HEK293 (cell line): ENCODE measurements at regions not wholly inside any gene's neighbourhood (a gene's known extent, or its start where the extent isn't known, plus 50 kb on each side); places are given as distances from the start of the nearest gene placed in this dataset.

Source experiments
- CTCF ChIA-PET: fragments of 350-600 bp; formaldehyde crosslinking; extraction: SDS; loops from one replicate; lab custom pipeline; 2021; ENCODE audit warnings: antibody characterized with exemption; lab: Yijun Ruan, JAX
- POLR2A ChIA-PET: fragments of 300-600 bp; formaldehyde crosslinking; extraction: SDS; loops from one replicate; lab custom pipeline; 2020; ENCODE audit warnings: antibody characterized with exemption, inconsistent platforms; lab: Yijun Ruan, JAX
- H3K27ac ChIP-seq: fragments of 200-500 bp; sonication (Bioruptor generic); 2 replicates; pipeline ENCODE4 v1.5.1; 2014; ENCODE audit warnings: low read depth, low read length, control low read depth, inconsistent platforms; ENCODE audit errors: extremely low read depth
- H3K36me3 ChIP-seq, 2 experiments: fragments of 200-500 bp in 1 of 2; sonication (Bioruptor generic) in 1 of 2; 1 replicate in 1 of 2; 2 replicates in 1 of 2; pipeline ENCODE4 v1.5.1; 2014 to 2017; ENCODE audit warnings: inconsistent platforms in 2 of 2, low read length in 2 of 2; ENCODE audit not compliant: control insufficient read depth in 2 of 2, insufficient read depth in 1 of 2
- H3K4me1 ChIP-seq: fragments of 200-500 bp; sonication (Bioruptor generic); 2 replicates; pipeline ENCODE4 v1.5.1; 2014; ENCODE audit warnings: mild to moderate bottlenecking, low read length, inconsistent platforms; ENCODE audit not compliant: control insufficient read depth, insufficient read depth
- H3K4me3 ChIP-seq: 2 replicates; pipeline ENCODE4 v1.5.1; 2011; ENCODE audit warnings: low read depth, mild to moderate bottlenecking, control low read depth, low read length, moderate library complexity
- H3K9me3 ChIP-seq: fragments of 200-500 bp; sonication (Bioruptor generic); 2 replicates; pipeline ENCODE4 v1.5.1; 2014; ENCODE audit warnings: low read depth, low read length, inconsistent platforms; ENCODE audit not compliant: control insufficient read depth, insufficient read depth
- GLI2 ChIP-seq: fragments of 450-650 bp; formaldehyde crosslinking; IDR thresholded peaks from 2 replicates; pipeline ENCODE4; 2017; ENCODE audit warnings: missing biosample characterization, missing genetic modification characterization, low read depth, borderline replicate concordance
- HOXA7 ChIP-seq: sonication (generic); formaldehyde crosslinking; IDR thresholded peaks from 2 replicates; pipeline ENCODE4 v1.8.1; 2022; ENCODE audit warnings: missing genetic modification reagents, borderline replicate concordance
- HOXC10 ChIP-seq: sonication (generic); formaldehyde crosslinking; IDR thresholded peaks from 2 replicates; pipeline ENCODE4 v1.8.1; 2023; ENCODE audit warnings: mild to moderate bottlenecking, missing genetic modification reagents
- KLF8 ChIP-seq: fragments of 450-650 bp; formaldehyde crosslinking; IDR thresholded peaks from 2 replicates; pipeline ENCODE4 v1.5.1; 2016; ENCODE audit warnings: missing biosample characterization, missing genetic modification characterization
- ZBTB48 ChIP-seq: fragments of 450-650 bp; formaldehyde crosslinking; IDR thresholded peaks from 2 replicates; pipeline ENCODE4 v1.5.1; 2016; ENCODE audit warnings: missing biosample characterization, missing genetic modification characterization
- ZNF341 ChIP-seq: fragments of 450-650 bp; formaldehyde crosslinking; IDR thresholded peaks from 2 replicates; pipeline ENCODE4; 2016; ENCODE audit warnings: low read depth, missing biosample characterization, missing genetic modification characterization
- ZNF394 ChIP-seq: fragments of 450-650 bp; formaldehyde crosslinking; IDR thresholded peaks from 2 replicates; pipeline ENCODE4 v1.5.1; 2016; ENCODE audit warnings: missing biosample characterization, missing genetic modification characterization, mild to moderate bottlenecking, moderate library complexity, borderline replicate concordance
- ZNF571 ChIP-seq: fragments of 450-650 bp; formaldehyde crosslinking; IDR thresholded peaks from 2 replicates; pipeline ENCODE4 v1.5.0; 2017; ENCODE audit warnings: missing biosample characterization, missing genetic modification characterization
- ZNF629 ChIP-seq: fragments of 450-650 bp; formaldehyde crosslinking; IDR thresholded peaks from 2 replicates; pipeline ENCODE4 v1.5.1; 2017; ENCODE audit warnings: missing biosample characterization, missing genetic modification characterization
- ZNF654 ChIP-seq: fragments of 450-650 bp; formaldehyde crosslinking; IDR thresholded peaks from 2 replicates; pipeline ENCODE4 v1.5.1; 2016; ENCODE audit warnings: low read depth, missing biosample characterization, missing genetic modification characterization
- ZNF777 ChIP-seq: fragments of 450-650 bp; formaldehyde crosslinking; IDR thresholded peaks from 2 replicates; pipeline ENCODE4 v1.5.1; 2017; ENCODE audit warnings: missing biosample characterization, missing genetic modification characterization, borderline replicate concordance
- ZNF837 ChIP-seq: fragments of 450-650 bp; formaldehyde crosslinking; IDR thresholded peaks from 2 replicates; pipeline ENCODE4 v1.5.1; 2016; ENCODE audit warnings: missing biosample characterization, missing genetic modification characterization
- ZNF843 ChIP-seq: fragments of 450-650 bp; formaldehyde crosslinking; IDR thresholded peaks from 2 replicates; pipeline ENCODE4 v1.5.1; 2016; ENCODE audit warnings: missing biosample characterization, missing genetic modification characterization
- TF ChIP-seq, protein P1 (sequence below): fragments of 450-650 bp; formaldehyde crosslinking; IDR thresholded peaks from 2 replicates; pipeline ENCODE4 v1.5.1; 2016; ENCODE audit warnings: missing biosample characterization, missing genetic modification characterization
- TF ChIP-seq, protein P2 (sequence below): fragments of 450-650 bp; formaldehyde crosslinking; IDR thresholded peaks from 2 replicates; pipeline ENCODE4 v1.5.1; 2016; ENCODE audit warnings: missing biosample characterization, missing genetic modification characterization
- TF ChIP-seq, protein P3 (sequence below): fragments of 450-650 bp; formaldehyde crosslinking; IDR thresholded peaks from 2 replicates; pipeline ENCODE4 v1.5.1; 2017; ENCODE audit warnings: missing biosample characterization, missing genetic modification characterization
- TF ChIP-seq, protein P4 (sequence below): sonication (generic); formaldehyde crosslinking; IDR thresholded peaks from 2 replicates; pipeline ENCODE4 v1.8.1; 2022; ENCODE audit warnings: mild to moderate bottlenecking, moderate library complexity, missing genetic modification reagents

DNA sequence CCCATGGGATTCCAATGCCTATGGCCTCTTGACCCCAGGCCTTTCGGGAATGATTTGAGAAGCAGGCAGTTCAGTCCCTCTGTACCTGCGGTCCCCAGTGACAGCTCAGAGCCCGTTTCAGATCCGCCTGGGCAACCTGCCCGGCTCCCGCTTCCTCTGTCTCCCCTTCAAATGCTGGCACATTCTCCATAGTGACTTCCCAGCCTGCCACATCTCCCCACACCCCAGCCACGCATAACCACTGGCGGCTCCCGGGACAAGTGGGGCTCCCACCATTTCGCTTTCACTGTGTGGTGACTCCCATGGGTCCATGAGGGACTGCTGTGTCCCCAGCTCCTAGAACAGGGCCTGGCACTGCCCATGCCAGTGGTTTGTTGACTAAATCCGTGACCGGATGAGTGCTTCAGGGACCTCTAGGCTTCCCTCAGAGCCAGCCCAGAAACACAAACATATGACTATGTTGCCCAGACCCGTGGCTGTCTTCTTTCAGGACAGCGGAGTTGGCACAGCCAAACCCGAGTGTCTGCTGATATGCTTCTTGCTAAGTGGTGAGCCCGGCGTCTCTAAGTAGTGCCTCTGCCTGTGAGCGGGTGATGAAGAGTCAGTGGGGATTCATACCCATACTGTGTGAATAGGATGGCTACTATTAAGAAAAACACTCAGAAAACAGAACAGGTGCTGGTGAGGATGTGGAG, 91.2 kb downstream of the GLI2 start:
- no peak for TF ChIP-seq ZNF394 (tag by site-specific recombination)
- TF ChIP-seq, protein P1, sequence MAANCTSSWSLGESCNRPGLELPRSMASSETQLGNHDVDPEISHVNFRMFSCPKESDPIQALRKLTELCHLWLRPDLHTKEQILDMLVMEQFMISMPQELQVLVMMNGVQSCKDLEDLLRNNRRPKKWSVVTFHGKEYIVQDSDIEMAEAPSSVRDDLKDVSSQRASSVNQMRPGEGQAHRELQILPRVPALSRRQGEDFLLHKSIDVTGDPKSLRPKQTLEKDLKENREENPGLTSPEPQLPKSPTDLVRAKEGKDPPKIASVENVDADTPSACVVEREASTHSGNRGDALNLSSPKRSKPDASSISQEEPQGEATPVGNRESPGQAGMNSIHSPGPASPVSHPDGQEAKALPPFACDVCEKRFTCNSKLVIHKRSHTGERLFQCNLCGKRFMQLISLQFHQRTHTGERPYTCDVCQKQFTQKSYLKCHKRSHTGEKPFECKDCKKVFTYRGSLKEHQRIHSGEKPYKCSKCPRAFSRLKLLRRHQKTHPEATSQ (tag by site-specific recombination), result no peak
- no peak for TF ChIP-seq ZBTB48 (tag by site-specific recombination)
- no peak for TF ChIP-seq ZNF341 (tag by site-specific recombination)
- no peak for TF ChIP-seq ZNF654 (tag by site-specific recombination)
- no peak for TF ChIP-seq ZNF837 (tag by site-specific recombination)
- no peak for TF ChIP-seq ZNF629
- TF ChIP-seq, protein P2, sequence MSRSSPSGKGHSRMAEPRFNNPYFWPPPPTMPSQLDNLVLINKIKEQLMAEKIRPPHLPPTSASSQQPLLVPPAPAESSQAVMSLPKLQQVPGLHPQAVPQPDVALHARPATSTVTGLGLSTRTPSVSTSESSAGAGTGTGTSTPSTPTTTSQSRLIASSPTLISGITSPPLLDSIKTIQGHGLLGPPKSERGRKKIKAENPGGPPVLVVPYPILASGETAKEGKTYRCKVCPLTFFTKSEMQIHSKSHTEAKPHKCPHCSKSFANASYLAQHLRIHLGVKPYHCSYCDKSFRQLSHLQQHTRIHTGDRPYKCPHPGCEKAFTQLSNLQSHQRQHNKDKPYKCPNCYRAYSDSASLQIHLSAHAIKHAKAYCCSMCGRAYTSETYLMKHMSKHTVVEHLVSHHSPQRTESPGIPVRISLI (tag by site-specific recombination), result no peak
- no peak for TF ChIP-seq KLF8 (tag by site-specific recombination)
- TF ChIP-seq, all 188 proteins: peak for 0
- POLR2A ChIA-PET, result no interaction called here
- Histone ChIP-seq H3K4me1 (no peaks in the 10 kb centered on the region), H3K9me3 (no peaks in the 10 kb centered on the region), H3K27ac (no peak overlapping the region), H3K4me3 (no peak overlapping the region), H3K36me3 (no peaks in the 10 kb centered on the region)
- CTCF ChIA-PET, result no interaction called here

DNA sequence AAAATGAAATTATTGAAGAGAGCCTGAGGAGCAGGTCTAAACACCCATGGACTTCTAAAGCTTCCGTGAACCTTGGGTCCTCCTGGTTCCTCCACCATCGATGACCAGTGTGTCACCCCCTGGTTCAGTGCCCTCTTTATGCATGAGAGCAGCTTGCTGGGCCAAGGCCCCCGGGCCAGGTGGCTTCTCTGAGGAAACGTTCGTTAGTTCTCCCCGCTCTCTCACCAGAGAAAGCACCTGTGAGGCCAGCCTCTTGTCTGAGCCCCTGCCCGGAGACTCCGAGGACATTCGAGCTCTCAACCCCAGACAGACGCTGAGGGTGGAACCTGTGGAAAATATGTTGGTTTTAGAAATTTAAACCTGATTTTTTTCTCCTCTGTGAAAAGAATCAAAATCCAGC, 92.4 kb downstream of the GLI2 start:
- Histone ChIP-seq H3K27ac (no peak overlapping the region), H3K36me3 (no peaks in the 10 kb centered on the region), H3K9me3 (no peaks in the 10 kb centered on the region), H3K4me1 (no peaks in the 10 kb centered on the region), H3K4me3 (no peak overlapping the region)
- ChIA-PET CTCF (interaction anchor here (0.6 to 0.7 kb wide), 3 partner anchors 14 to 1045 kb away, joined by 3 to 4 read pairs (median 3); no protein-coding TSS in a partner anchor), POLR2A (no interaction called here)
- TF ChIP-seq ZNF571 (no peak), GLI2 (no peak), ZNF843 (no peak), ZNF777 (no peak), HOXA7 (CRISPR knock-in tag) (no peak), HOXC10 (CRISPR knock-in tag) (no peak)
- TF ChIP-seq, protein P3, sequence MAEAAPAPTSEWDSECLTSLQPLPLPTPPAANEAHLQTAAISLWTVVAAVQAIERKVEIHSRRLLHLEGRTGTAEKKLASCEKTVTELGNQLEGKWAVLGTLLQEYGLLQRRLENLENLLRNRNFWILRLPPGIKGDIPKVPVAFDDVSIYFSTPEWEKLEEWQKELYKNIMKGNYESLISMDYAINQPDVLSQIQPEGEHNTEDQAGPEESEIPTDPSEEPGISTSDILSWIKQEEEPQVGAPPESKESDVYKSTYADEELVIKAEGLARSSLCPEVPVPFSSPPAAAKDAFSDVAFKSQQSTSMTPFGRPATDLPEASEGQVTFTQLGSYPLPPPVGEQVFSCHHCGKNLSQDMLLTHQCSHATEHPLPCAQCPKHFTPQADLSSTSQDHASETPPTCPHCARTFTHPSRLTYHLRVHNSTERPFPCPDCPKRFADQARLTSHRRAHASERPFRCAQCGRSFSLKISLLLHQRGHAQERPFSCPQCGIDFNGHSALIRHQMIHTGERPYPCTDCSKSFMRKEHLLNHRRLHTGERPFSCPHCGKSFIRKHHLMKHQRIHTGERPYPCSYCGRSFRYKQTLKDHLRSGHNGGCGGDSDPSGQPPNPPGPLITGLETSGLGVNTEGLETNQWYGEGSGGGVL (tag by site-specific recombination), result no peak
- TF ChIP-seq, protein P4, sequence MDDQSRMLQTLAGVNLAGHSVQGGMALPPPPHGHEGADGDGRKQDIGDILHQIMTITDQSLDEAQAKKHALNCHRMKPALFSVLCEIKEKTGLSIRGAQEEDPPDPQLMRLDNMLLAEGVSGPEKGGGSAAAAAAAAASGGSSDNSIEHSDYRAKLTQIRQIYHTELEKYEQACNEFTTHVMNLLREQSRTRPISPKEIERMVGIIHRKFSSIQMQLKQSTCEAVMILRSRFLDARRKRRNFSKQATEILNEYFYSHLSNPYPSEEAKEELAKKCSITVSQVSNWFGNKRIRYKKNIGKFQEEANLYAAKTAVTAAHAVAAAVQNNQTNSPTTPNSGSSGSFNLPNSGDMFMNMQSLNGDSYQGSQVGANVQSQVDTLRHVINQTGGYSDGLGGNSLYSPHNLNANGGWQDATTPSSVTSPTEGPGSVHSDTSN, result no peak
